ENCODE measurements at regions not wholly inside any gene's neighbourhood (a gene's known extent, or its start where the extent isn't known, plus 50 kb on each side); places are given as distances from the start of the nearest gene placed in this dataset.

DNA sequence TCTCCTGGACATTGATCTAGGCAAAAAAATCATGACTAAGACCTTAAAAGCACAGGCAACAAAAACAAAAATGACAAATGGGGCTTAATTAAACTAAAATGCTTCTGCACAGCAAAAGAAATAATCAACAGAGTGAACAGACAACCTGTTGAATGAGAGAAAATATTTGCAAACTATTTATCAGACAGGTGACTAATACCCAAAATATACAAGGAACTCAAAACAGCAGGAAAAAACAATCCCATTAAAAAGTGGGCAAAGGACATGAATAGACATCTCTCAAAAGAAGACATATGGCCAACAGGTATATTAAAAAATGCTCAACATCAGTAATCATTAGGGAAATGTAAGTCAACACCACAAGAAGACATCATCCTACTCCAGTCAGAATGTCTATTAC, 166.8 kb downstream of the MTERF1 start:
- H3K79me2 ChIP-seq (ENCODE audit: control insufficient read depth, low read length): no peaks in the 10 kb centered on the region
- no peaks in the 10 kb centered on the region for H3K27me3 ChIP-seq (ENCODE audit: control insufficient read depth, low read length)
- TF ChIP-seq EZH2phosphoT487 (IDR thresholded peaks at IDR 0.05; ENCODE audit: borderline replicate concordance, low read length): no peak
- TF ChIP-seq, protein P1, sequence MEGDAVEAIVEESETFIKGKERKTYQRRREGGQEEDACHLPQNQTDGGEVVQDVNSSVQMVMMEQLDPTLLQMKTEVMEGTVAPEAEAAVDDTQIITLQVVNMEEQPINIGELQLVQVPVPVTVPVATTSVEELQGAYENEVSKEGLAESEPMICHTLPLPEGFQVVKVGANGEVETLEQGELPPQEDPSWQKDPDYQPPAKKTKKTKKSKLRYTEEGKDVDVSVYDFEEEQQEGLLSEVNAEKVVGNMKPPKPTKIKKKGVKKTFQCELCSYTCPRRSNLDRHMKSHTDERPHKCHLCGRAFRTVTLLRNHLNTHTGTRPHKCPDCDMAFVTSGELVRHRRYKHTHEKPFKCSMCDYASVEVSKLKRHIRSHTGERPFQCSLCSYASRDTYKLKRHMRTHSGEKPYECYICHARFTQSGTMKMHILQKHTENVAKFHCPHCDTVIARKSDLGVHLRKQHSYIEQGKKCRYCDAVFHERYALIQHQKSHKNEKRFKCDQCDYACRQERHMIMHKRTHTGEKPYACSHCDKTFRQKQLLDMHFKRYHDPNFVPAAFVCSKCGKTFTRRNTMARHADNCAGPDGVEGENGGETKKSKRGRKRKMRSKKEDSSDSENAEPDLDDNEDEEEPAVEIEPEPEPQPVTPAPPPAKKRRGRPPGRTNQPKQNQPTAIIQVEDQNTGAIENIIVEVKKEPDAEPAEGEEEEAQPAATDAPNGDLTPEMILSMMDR (IDR thresholded peaks at IDR 0.05; ENCODE audit: low read depth, low read length, poor library complexity, severe bottlenecking): no peak
- no peaks in the 10 kb centered on the region for H3K9me3 ChIP-seq (ENCODE audit: control insufficient read depth, insufficient read depth, low read length)
- H4K20me1 ChIP-seq (ENCODE audit: control insufficient read depth, insufficient read depth, low read depth, low read length): no peaks in the 10 kb centered on the region
- H3K4me1 ChIP-seq (ENCODE audit: control insufficient read depth, low read length): no peaks in the 10 kb centered on the region
- no peaks in the 10 kb centered on the region for H3K9me2 ChIP-seq (replicated peaks; ENCODE audit: control insufficient read depth, low read length)
- no peaks in the 10 kb centered on the region for H3F3A ChIP-seq (ENCODE audit: control insufficient read depth, insufficient read depth)
- no peak overlapping the region for H3K27ac ChIP-seq (ENCODE audit: low read depth, low read length)
- H3K36me3 ChIP-seq (ENCODE audit: control insufficient read depth, low read length): no peaks in the 10 kb centered on the region
- H3K4me2 ChIP-seq (ENCODE audit: low read length): no peak overlapping the region
- no peak overlapping the region for H3K4me3 ChIP-seq (ENCODE audit: low read length)

DNA sequence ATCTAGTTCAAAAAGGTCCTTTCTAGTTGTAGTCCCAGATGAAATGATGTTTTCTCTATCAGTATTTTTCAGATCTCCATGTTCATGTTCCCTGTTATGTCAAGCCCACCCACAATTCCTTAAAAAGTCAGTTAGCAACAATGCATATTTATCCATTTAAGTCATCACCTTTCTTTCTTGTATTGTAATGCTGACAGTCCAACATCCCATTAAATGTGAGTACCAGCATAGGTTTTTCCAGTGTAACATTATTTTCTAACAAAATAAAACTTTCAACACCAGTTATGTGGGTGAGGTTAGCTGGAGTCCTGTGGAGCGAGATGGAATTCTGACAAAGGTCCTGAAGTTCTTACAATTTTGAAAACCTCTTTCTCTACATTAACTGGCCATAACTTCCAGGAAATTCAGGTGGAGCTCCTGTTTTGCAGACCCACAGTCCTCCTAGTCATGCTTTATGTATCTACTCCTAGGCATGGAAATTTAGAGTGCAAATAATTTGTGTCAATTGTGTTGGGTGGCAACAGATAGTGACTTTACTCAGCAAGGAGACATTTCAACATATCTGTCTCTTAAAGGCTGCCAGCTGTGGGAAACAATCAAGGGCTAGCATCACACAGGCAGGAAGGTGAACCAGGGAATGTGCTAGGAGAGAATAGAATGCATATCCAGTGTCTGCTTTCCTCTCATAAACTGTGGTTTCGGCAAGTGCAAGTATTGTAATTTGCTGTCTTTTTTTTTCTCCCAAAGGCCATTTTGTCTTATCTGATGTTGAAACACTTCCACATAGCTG, 162.6 kb downstream of the MTERF1 start:
- Histone ChIP-seq H3K9me3 (ENCODE audit: control insufficient read depth, insufficient read depth, low read length) (no peaks in the 10 kb centered on the region), H3K4me1 (ENCODE audit: control insufficient read depth, low read length) (no peaks in the 10 kb centered on the region), H3K79me2 (ENCODE audit: control insufficient read depth, low read length) (no peaks in the 10 kb centered on the region), H3K4me2 (ENCODE audit: low read length) (no peak overlapping the region), H3K27me3 (ENCODE audit: control insufficient read depth, low read length) (peaks cover 3% of the 10 kb centered on the region; the same call in 1 of the 2 replicates), H3K36me3 (ENCODE audit: control insufficient read depth, low read length) (no peaks in the 10 kb centered on the region), H3K27ac (ENCODE audit: low read depth, low read length) (no peak overlapping the region), H3F3A (ENCODE audit: control insufficient read depth, insufficient read depth) (no peaks in the 10 kb centered on the region), H3K4me3 (ENCODE audit: low read length) (no peak overlapping the region), H3K9me2 (replicated peaks; ENCODE audit: control insufficient read depth, low read length) (no peaks in the 10 kb centered on the region), H4K20me1 (ENCODE audit: control insufficient read depth, insufficient read depth, low read depth, low read length) (no peaks in the 10 kb centered on the region)
- TF ChIP-seq, protein P1 (IDR thresholded peaks at IDR 0.05; ENCODE audit: low read depth, low read length, poor library complexity, severe bottlenecking): no peak
- no peak for TF ChIP-seq EZH2phosphoT487 (IDR thresholded peaks at IDR 0.05; ENCODE audit: borderline replicate concordance, low read length)

- peaks cover 3% of the 10 kb centered on the region; the same call in 1 of the 2 replicates for H3K27me3 ChIP-seq (ENCODE audit: control insufficient read depth, low read length)
- no peaks in the 10 kb centered on the region for H3K9me2 ChIP-seq (replicated peaks; ENCODE audit: control insufficient read depth, low read length)
- TF ChIP-seq, protein P1 (IDR thresholded peaks at IDR 0.05; ENCODE audit: low read depth, low read length, poor library complexity, severe bottlenecking): no peak
- no peak for TF ChIP-seq EZH2phosphoT487 (IDR thresholded peaks at IDR 0.05; ENCODE audit: borderline replicate concordance, low read length)
- H3K36me3 ChIP-seq (ENCODE audit: control insufficient read depth, low read length): no peaks in the 10 kb centered on the region
- H3K27ac ChIP-seq (ENCODE audit: low read depth, low read length): no peak overlapping the region
- no peaks in the 10 kb centered on the region for H3K4me1 ChIP-seq (ENCODE audit: control insufficient read depth, low read length)
- no peaks in the 10 kb centered on the region for H3K9me3 ChIP-seq (ENCODE audit: control insufficient read depth, insufficient read depth, low read length)
- no peak overlapping the region for H3K4me2 ChIP-seq (ENCODE audit: low read length)
- no peaks in the 10 kb centered on the region for H3K79me2 ChIP-seq (ENCODE audit: control insufficient read depth, low read length)
- H4K20me1 ChIP-seq (ENCODE audit: control insufficient read depth, insufficient read depth, low read depth, low read length): no peaks in the 10 kb centered on the region
- H3K4me3 ChIP-seq (ENCODE audit: low read length): no peak overlapping the region
- H3F3A ChIP-seq (ENCODE audit: control insufficient read depth, insufficient read depth): no peaks in the 10 kb centered on the region
These were observed 161.5 kb downstream of the MTERF1 start for GRCh38 chr7:91719008-91719407.

Data from DOHH2 (cell line).